ENCODE measurements at regions not wholly inside any gene's neighbourhood (a gene's known extent, or its start where the extent isn't known, plus 50 kb on each side); places are given as distances from the start of the nearest gene placed in this dataset.

GRCh38 chr20:6579417-6579816, 188.1 kb upstream of the BMP2 start (continued):
- TF ChIP-seq SMAD5 (IDR thresholded peaks at IDR 0.05; ENCODE audit: low read depth) (no peak), RUNX3 (IDR thresholded peaks at IDR 0.05; ENCODE audit: low read length) (no peak), TAF1 (IDR thresholded peaks at IDR 0.05; ENCODE audit: borderline replicate concordance, low read depth, low read length) (no peak), CBX5 (IDR thresholded peaks at IDR 0.05; ENCODE audit: low read depth) (no peak)

DNA sequence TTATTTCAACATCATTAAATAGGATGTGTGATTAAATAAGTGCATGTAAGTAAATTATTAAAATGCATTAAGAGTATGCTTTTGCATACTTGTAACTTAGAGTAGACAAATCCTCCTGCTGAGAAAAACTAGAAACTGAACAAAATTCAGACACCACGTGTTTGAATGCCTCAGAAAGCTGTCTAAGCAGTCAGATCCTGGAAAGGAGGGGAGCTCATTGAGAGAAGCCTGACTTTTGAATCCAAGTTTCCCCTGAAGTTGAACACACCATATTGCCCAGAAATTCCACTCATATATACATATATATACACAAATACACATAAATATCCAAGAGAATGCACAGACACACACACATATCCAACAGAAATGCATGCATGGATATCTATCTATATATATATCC, 190.0 kb upstream of the BMP2 start:
- 0% methylated on average over 1 of the region's 1 CpG for WGBS (ENCODE audit: insufficient coverage, insufficient replicate concordance, low lambda C conversion rate, missing lambda C conversion rate)
- no peaks in the 10 kb centered on the region for H3K79me2 ChIP-seq (ENCODE audit: control insufficient read depth, insufficient read depth, low read length)
- H3K27me3 ChIP-seq (replicated peaks in 1 of 2; ENCODE audit: control insufficient read depth in 2 of 2, insufficient read depth in 2 of 2, low read length in 1 of 2) = no peaks in the 10 kb centered on the region
- H3K9ac ChIP-seq (ENCODE audit: control insufficient read depth, insufficient read depth, low read length) = no peak overlapping the region
- no peak overlapping the region for H3K27ac ChIP-seq (ENCODE audit: control insufficient read depth, insufficient read depth)
- FAIRE-seq (no peak), ATAC-seq (no peak), DNase-seq (ENCODE audit: low read depth, low spot score) (no peak)
- no peak overlapping the region for H3K4me2 ChIP-seq (ENCODE audit: control insufficient read depth, insufficient read depth)
- ChIA-PET CTCF (interaction anchor here (0.7 to 1.6 kb wide), 4 partner anchors 26 to 708 kb away, joined by 3 read pairs; no protein-coding TSS in a partner anchor), POLR2A (no interaction called here), RAD21 (ENCODE audit: unreplicated experiment) (interaction anchor here (1.0 to 1.2 kb wide), 2 partner anchors 23 to 35 kb away, joined by 3 read pairs; no protein-coding TSS in a partner anchor), SMC1A (ENCODE audit: uncharacterized antibody, unreplicated experiment) (interaction anchor here (0.7 to 2.3 kb wide), 9 partner anchors 10 to 420 kb away, joined by 3 to 8 read pairs (median 3); no protein-coding TSS in a partner anchor)
- H4K20me1 ChIP-seq (ENCODE audit: control insufficient read depth, insufficient read depth) = no peaks in the 10 kb centered on the region
- TF ChIP-seq CREM (IDR thresholded peaks at IDR 0.05; ENCODE audit: low read depth) (no peak), ZNF217 (IDR thresholded peaks at IDR 0.05) (no peak), SMC3 (IDR thresholded peaks at IDR 0.05; ENCODE audit: borderline replicate concordance, low read length) (no peak), NR2F1 (conservative IDR thresholded peaks at IDR 0.05) (no peak), TCF7 (IDR thresholded peaks at IDR 0.05; ENCODE audit: borderline replicate concordance) (no peak), USF1 (IDR thresholded peaks at IDR 0.05; ENCODE audit: borderline replicate concordance, extremely low read length, insufficient read depth, low read depth, low read length) (no peak), TCF12 (IDR thresholded peaks at IDR 0.05; ENCODE audit: low read depth, low read length) (no peak), ZNF24 (IDR thresholded peaks at IDR 0.05) (no peak)
- H3K4me3 ChIP-seq = no peak overlapping the region
- no peak overlapping the region for H2AFZ ChIP-seq (ENCODE audit: control insufficient read depth, low read depth, low read length)
- intact Hi-C loops (cut with micrococcal nuclease; ENCODE audit: unreplicated experiment) (loop anchor here (10.0 kb wide), 1 partner anchor 393 kb away; no protein-coding TSS in a partner anchor), in situ Hi-C loops (cut with MboI) (no loop called here)
- no peaks in the 10 kb centered on the region for H3K9me3 ChIP-seq (replicated peaks; ENCODE audit: control insufficient read depth, insufficient read depth, low read length)
- no peaks in the 10 kb centered on the region for H3K36me3 ChIP-seq (ENCODE audit: control insufficient read depth in 2 of 2, insufficient read depth in 2 of 2, low read length in 1 of 2)
- no TSS peak for BruUV-seq (replicated peaks)
- no peaks in the 10 kb centered on the region for H3K4me1 ChIP-seq (ENCODE audit: control insufficient read depth, insufficient read depth, low read length)

Data from GM12878 (cell line).